GM23338 (cell line): ENCODE measurements at regions not wholly inside any gene's neighbourhood (a gene's known extent, or its start where the extent isn't known, plus 50 kb on each side); places are given as distances from the start of the nearest gene placed in this dataset.

Experiments
- CREB1 ChIP-seq: fragments of 250-450 bp; sonication (Bioruptor Pico); IDR thresholded peaks from 2 replicates; pipeline ENCODE4 v1.5.0; 2020; ENCODE audit warnings: low read depth, mild to moderate bottlenecking, moderate library complexity
- CTCF ChIP-seq, 2 experiments: fragments of 200-600 bp in 1 of 2; sonication (generic) in 1 of 2; conservative IDR thresholded peaks; 2 replicates each; pipeline versions ENCODE4 v1.5.1 to v1.6.1; 2016 to 2017; ENCODE audit warnings: antibody characterized with exemption in 2 of 2, low read depth in 2 of 2, mild to moderate bottlenecking in 2 of 2, moderate library complexity in 1 of 2
- ETS1 ChIP-seq: IDR thresholded peaks from 2 replicates; pipeline ENCODE4 v1.6.1; 2016; ENCODE audit warnings: antibody characterized with exemption
- EZH2 ChIP-seq: fragments of 200-600 bp; sonication (generic); IDR thresholded peaks from one replicate; pipeline ENCODE4 v1.8.0; 2017; ENCODE audit warnings: antibody characterized with exemption, mild to moderate bottlenecking, low read depth; ENCODE audit not compliant: unreplicated experiment
- EZH2phosphoT487 ChIP-seq: fragments of 200-600 bp; sonication (generic); IDR thresholded peaks from one replicate; pipeline ENCODE4 v1.8.1; 2018; ENCODE audit warnings: antibody characterized with exemption; ENCODE audit not compliant: unreplicated experiment
- JUNB ChIP-seq: IDR thresholded peaks from one replicate; pipeline ENCODE4 v1.6.1; 2016; ENCODE audit warnings: antibody characterized with exemption; ENCODE audit not compliant: unreplicated experiment
- STAT1 ChIP-seq: IDR thresholded peaks from one replicate; pipeline ENCODE4 v1.6.1; 2016; ENCODE audit warnings: antibody characterized with exemption; ENCODE audit not compliant: unreplicated experiment
- ZNF331 ChIP-seq: fragments of 250-450 bp; sonication (Bioruptor Pico); IDR thresholded peaks from 2 replicates; pipeline ENCODE4 v1.5.0; 2020; ENCODE audit warnings: low read depth, mild to moderate bottlenecking, moderate library complexity
- ZNF462 ChIP-seq: fragments of 250-450 bp; sonication (Bioruptor Pico); IDR thresholded peaks from 2 replicates; pipeline ENCODE4 v1.5.0; 2020; ENCODE audit warnings: mild to moderate bottlenecking, moderate library complexity

- TF ChIP-seq ZNF462 (CRISPR knock-in tag) (no peak), EZH2 (no peak), STAT1 (no peak), ZNF331 (CRISPR knock-in tag) (no peak), JUNB (no peak), CREB1 (CRISPR knock-in tag) (no peak), ETS1 (no peak), EZH2phosphoT487 (no peak), CTCF (conservative IDR thresholded peaks at IDR 0.05; ENCODE audit: low read depth in 2 of 2) (no peak)
Measured at GRCh38 chr10:61847087-61847486, 54.4 kb upstream of the ARID5B start (continued).
